ENCODE measurements at regions not wholly inside any gene's neighbourhood (a gene's known extent, or its start where the extent isn't known, plus 50 kb on each side); places are given as distances from the start of the nearest gene placed in this dataset.

GRCh38 chr4:17310269-17310652, 201.6 kb downstream of the QDPR start:
- H3K27ac ChIP-seq (ENCODE audit: low read length) = no peak overlapping the region
- no peak for TF ChIP-seq CTCF (IDR thresholded peaks at IDR 0.05)
- peaks cover 0 to 3% of the 10 kb centered on the region in 2 donors for H3K9me3 Mint-ChIP-seq
- H3K9me3 ChIP-seq (ENCODE audit: control insufficient read depth, insufficient read depth, low read length) = no peaks in the 10 kb centered on the region
- no peaks in the 10 kb centered on the region for H3K27me3 ChIP-seq (ENCODE audit: control insufficient read depth, insufficient read depth, low read length)
- peaks cover 0 to 3% of the 10 kb centered on the region in 2 donors for H3K27me3 Mint-ChIP-seq (ENCODE audit: low read depth in 2 of 2)
- no peak overlapping the region for H3K4me3 Mint-ChIP-seq
- H3K36me3 Mint-ChIP-seq = no peaks in the 10 kb centered on the region
- DNase-seq (no peak), ATAC-seq (no peak)
- H3K4me1 ChIP-seq (ENCODE audit: control insufficient read depth, insufficient read depth, low read length) = no peaks in the 10 kb centered on the region
- H3K4me3 ChIP-seq (ENCODE audit: low read length) = no peak overlapping the region
- H3K4me1 Mint-ChIP-seq = no peaks in the 10 kb centered on the region
- intact Hi-C loops (cut with micrococcal nuclease) = no loop called here
- WGBS (ENCODE audit: insufficient coverage) = no CpG with 5 or more reads among the region's 1 CpG
- H3K36me3 ChIP-seq (ENCODE audit: control insufficient read depth, insufficient read depth, low read length) = no peaks in the 10 kb centered on the region
- H3K27ac Mint-ChIP-seq = no peak overlapping the region

- peaks cover 0 to 3% of the 10 kb centered on the region in 2 donors for H3K27me3 Mint-ChIP-seq (ENCODE audit: low read depth in 2 of 2)
- no peak for TF ChIP-seq CTCF (IDR thresholded peaks at IDR 0.05)
- Histone ChIP-seq H3K4me3 (ENCODE audit: low read length) (no peak overlapping the region), H3K4me1 (ENCODE audit: control insufficient read depth, insufficient read depth, low read length) (no peaks in the 10 kb centered on the region), H3K27me3 (ENCODE audit: control insufficient read depth, insufficient read depth, low read length) (no peaks in the 10 kb centered on the region), H3K27ac (ENCODE audit: low read length) (no peak overlapping the region), H3K9me3 (ENCODE audit: control insufficient read depth, insufficient read depth, low read length) (no peaks in the 10 kb centered on the region), H3K36me3 (ENCODE audit: control insufficient read depth, insufficient read depth, low read length) (no peaks in the 10 kb centered on the region)
- intact Hi-C loops (cut with micrococcal nuclease) = no loop called here
- no peak for DNase-seq
- no peak for ATAC-seq
- 76% methylated on average over 1 of the region's 1 CpG for whole genome bisulfite sequencing (ENCODE audit: insufficient coverage)
- H3K4me3 Mint-ChIP-seq = no peak overlapping the region
- no peak overlapping the region for H3K27ac Mint-ChIP-seq
- no peaks in the 10 kb centered on the region for H3K4me1 Mint-ChIP-seq
- no peaks in the 10 kb centered on the region for H3K36me3 Mint-ChIP-seq
- peaks cover 0 to 3% of the 10 kb centered on the region in 2 donors for H3K9me3 Mint-ChIP-seq
These were observed 202.2 kb downstream of the QDPR start for GRCh38 chr4:17309567-17310268.

- ATAC-seq (no peak), DNase-seq (no peak)
- 87% methylated on average over 1 of the region's 3 CpGs for WGBS (ENCODE audit: insufficient coverage)
- no peaks in the 10 kb centered on the region for H3K9me3 ChIP-seq (ENCODE audit: control insufficient read depth, insufficient read depth, low read length)
- no peaks in the 10 kb centered on the region for H3K4me1 ChIP-seq (ENCODE audit: control insufficient read depth, insufficient read depth, low read length)
- Mint-ChIP-seq H3K4me3 (no peak overlapping the region), H3K27ac (no peak overlapping the region), H3K36me3 (no peaks in the 10 kb centered on the region), H3K9me3 (peaks cover 2 to 5% of the 10 kb centered on the region in 2 donors), H3K4me1 (no peaks in the 10 kb centered on the region), H3K27me3 (ENCODE audit: low read depth in 2 of 2) (peaks cover 5 to 6% of the 10 kb centered on the region in 2 donors)
- H3K27ac ChIP-seq (ENCODE audit: low read length) = no peak overlapping the region
- H3K27me3 ChIP-seq (ENCODE audit: control insufficient read depth, insufficient read depth, low read length) = no peaks in the 10 kb centered on the region
- intact Hi-C loops (cut with micrococcal nuclease) = no loop called here
- H3K4me3 ChIP-seq (ENCODE audit: low read length) = no peak overlapping the region
- no peak for TF ChIP-seq CTCF (IDR thresholded peaks at IDR 0.05)
- no peaks in the 10 kb centered on the region for H3K36me3 ChIP-seq (ENCODE audit: control insufficient read depth, insufficient read depth, low read length)
These were observed 210.0 kb downstream of the QDPR start for GRCh38 chr4:17301869-17302268.

- intact Hi-C loops (cut with micrococcal nuclease) = no loop called here
- Histone ChIP-seq H3K36me3 (ENCODE audit: control insufficient read depth, insufficient read depth, low read length) (no peaks in the 10 kb centered on the region), H3K4me1 (ENCODE audit: control insufficient read depth, insufficient read depth, low read length) (no peaks in the 10 kb centered on the region), H3K27ac (ENCODE audit: low read length) (no peak overlapping the region), H3K4me3 (ENCODE audit: low read length) (no peak overlapping the region), H3K27me3 (ENCODE audit: control insufficient read depth, insufficient read depth, low read length) (no peaks in the 10 kb centered on the region), H3K9me3 (ENCODE audit: control insufficient read depth, insufficient read depth, low read length) (no peaks in the 10 kb centered on the region)
- H3K36me3 Mint-ChIP-seq = no peaks in the 10 kb centered on the region
- H3K4me1 Mint-ChIP-seq = no peaks in the 10 kb centered on the region
- H3K9me3 Mint-ChIP-seq = peaks cover 2 to 5% of the 10 kb centered on the region in 2 donors
- no peak overlapping the region for H3K4me3 Mint-ChIP-seq
- DNase-seq (no peak), ATAC-seq (no peak)
- H3K27ac Mint-ChIP-seq = no peak overlapping the region
- no peak for TF ChIP-seq CTCF (IDR thresholded peaks at IDR 0.05)
- WGBS (ENCODE audit: insufficient coverage) = 71% methylated on average over 1 of the region's 1 CpG
- H3K27me3 Mint-ChIP-seq (ENCODE audit: low read depth in 2 of 2) = peaks cover 5 to 6% of the 10 kb centered on the region in 2 donors
These were observed 210.6 kb downstream of the QDPR start for GRCh38 chr4:17301266-17301665.
